ENCODE measurements at regions not wholly inside any gene's neighbourhood (a gene's known extent, or its start where the extent isn't known, plus 50 kb on each side); places are given as distances from the start of the nearest gene placed in this dataset.

DNA sequence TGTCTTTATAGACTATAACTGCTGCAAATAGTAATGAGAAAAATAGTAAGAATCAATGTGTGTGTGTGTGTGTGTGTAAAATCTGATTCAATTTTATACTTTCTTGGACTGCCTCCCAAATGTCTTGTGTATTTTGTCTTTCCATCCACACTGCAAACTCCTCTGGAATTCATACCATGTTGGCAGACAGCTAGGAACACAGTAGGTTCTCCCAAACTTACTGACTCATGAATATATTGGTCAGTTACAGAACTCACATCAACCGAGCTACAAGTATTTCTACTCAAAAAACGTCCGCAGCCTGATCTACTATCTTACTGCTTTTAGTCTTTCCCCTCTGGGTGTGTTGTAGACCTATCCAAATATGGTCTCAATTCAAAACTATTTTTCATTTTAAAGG lies 542.7 kb upstream of the PSMD7 start:
- Histone ChIP-seq H3F3A (ENCODE audit: insufficient read depth, low read length) (no peaks in the 10 kb centered on the region), H3K36me3 (ENCODE audit: insufficient read depth, low read length) (no peaks in the 10 kb centered on the region), H3K9ac (ENCODE audit: low read length) (no peak overlapping the region), H3K27me3 (ENCODE audit: insufficient read depth, low read length) (no peaks in the 10 kb centered on the region; the same call in 1 of the 2 replicates), H3K9me3 (ENCODE audit: low read length) (no peaks in the 10 kb centered on the region), H3K79me2 (ENCODE audit: insufficient read depth, low read length) (no peaks in the 10 kb centered on the region), H4K20me1 (ENCODE audit: insufficient read depth, low read length) (no peaks in the 10 kb centered on the region), H3K4me1 (ENCODE audit: insufficient read depth, low read length, severe bottlenecking) (no peaks in the 10 kb centered on the region), H3K4me2 (ENCODE audit: low read length) (no peak overlapping the region), H3K4me3 (ENCODE audit: low read depth, low read length, poor library complexity, severe bottlenecking) (no peak overlapping the region), H2AFZ (ENCODE audit: low read length) (no peak overlapping the region), H3K27ac (ENCODE audit: low read depth, low read length, poor library complexity, severe bottlenecking) (no peak overlapping the region), H3K9me2 (ENCODE audit: low read depth, low read length) (no peaks in the 10 kb centered on the region)
- TF ChIP-seq EZH2 (IDR thresholded peaks at IDR 0.05; ENCODE audit: borderline replicate concordance, low read length), result no peak
- TF ChIP-seq, protein P1, sequence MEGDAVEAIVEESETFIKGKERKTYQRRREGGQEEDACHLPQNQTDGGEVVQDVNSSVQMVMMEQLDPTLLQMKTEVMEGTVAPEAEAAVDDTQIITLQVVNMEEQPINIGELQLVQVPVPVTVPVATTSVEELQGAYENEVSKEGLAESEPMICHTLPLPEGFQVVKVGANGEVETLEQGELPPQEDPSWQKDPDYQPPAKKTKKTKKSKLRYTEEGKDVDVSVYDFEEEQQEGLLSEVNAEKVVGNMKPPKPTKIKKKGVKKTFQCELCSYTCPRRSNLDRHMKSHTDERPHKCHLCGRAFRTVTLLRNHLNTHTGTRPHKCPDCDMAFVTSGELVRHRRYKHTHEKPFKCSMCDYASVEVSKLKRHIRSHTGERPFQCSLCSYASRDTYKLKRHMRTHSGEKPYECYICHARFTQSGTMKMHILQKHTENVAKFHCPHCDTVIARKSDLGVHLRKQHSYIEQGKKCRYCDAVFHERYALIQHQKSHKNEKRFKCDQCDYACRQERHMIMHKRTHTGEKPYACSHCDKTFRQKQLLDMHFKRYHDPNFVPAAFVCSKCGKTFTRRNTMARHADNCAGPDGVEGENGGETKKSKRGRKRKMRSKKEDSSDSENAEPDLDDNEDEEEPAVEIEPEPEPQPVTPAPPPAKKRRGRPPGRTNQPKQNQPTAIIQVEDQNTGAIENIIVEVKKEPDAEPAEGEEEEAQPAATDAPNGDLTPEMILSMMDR (IDR thresholded peaks at IDR 0.05; ENCODE audit: low read length), result no peak

DNA sequence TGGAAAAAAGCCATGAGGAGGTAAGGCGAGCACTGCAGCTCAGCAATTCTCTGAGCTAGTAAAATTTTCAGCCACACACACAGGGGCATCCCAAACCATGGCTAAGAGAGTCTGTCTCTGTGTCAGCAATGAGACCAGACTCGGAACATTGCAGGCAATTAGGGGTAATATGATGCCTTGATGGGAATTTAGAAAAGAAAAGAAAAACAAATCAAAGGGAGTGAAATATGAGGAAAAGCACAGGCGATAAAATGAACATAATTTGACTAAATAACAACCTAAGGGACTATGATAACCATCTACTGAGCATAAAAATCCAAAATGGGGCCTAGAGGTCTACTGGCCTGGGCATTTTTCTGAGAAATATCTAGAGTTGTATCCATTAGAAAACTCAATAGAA lies 546.0 kb upstream of the PSMD7 start:
- no peaks in the 10 kb centered on the region for H3K9me3 ChIP-seq (ENCODE audit: low read length)
- H3F3A ChIP-seq (ENCODE audit: insufficient read depth, low read length), result no peaks in the 10 kb centered on the region
- no peaks in the 10 kb centered on the region for H4K20me1 ChIP-seq (ENCODE audit: insufficient read depth, low read length)
- H2AFZ ChIP-seq (ENCODE audit: low read length), result no peak overlapping the region
- no peak overlapping the region for H3K4me3 ChIP-seq (ENCODE audit: low read depth, low read length, poor library complexity, severe bottlenecking)
- no peak overlapping the region for H3K9ac ChIP-seq (ENCODE audit: low read length)
- H3K4me2 ChIP-seq (ENCODE audit: low read length), result no peak overlapping the region
- H3K27ac ChIP-seq (ENCODE audit: low read depth, low read length, poor library complexity, severe bottlenecking), result no peak overlapping the region
- H3K4me1 ChIP-seq (ENCODE audit: insufficient read depth, low read length, severe bottlenecking), result no peaks in the 10 kb centered on the region
- H3K79me2 ChIP-seq (ENCODE audit: insufficient read depth, low read length), result no peaks in the 10 kb centered on the region
- H3K9me2 ChIP-seq (ENCODE audit: low read depth, low read length), result no peaks in the 10 kb centered on the region
- no peaks in the 10 kb centered on the region; the same call in 1 of the 2 replicates for H3K27me3 ChIP-seq (ENCODE audit: insufficient read depth, low read length)
- no peaks in the 10 kb centered on the region for H3K36me3 ChIP-seq (ENCODE audit: insufficient read depth, low read length)
- TF ChIP-seq, protein P1 (IDR thresholded peaks at IDR 0.05; ENCODE audit: low read length), result no peak
- TF ChIP-seq EZH2 (IDR thresholded peaks at IDR 0.05; ENCODE audit: borderline replicate concordance, low read length), result no peak

DNA sequence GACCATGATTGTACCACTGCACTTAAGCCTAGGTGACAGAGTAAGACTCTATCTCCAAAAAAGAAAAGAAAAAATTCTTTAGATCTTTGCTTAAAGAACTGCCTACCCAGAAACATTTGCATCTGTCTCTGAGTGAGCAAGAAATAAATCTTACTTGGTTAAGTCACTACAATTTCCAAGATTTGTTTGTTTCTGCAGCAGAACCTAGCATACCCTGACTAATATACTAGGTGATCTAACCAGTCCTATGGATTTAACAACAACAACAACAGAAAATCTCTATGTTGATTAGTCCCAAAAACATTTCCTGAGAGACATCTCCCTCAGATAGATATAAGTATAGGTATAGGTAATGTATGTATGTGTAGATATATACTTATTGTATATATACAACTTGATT lies 549.3 kb upstream of the PSMD7 start:
- no peaks in the 10 kb centered on the region for H3K4me1 ChIP-seq (ENCODE audit: insufficient read depth, low read length, severe bottlenecking)
- no peaks in the 10 kb centered on the region for H3K27me3 ChIP-seq (ENCODE audit: insufficient read depth, low read length)
- H3F3A ChIP-seq (ENCODE audit: insufficient read depth, low read length), result no peaks in the 10 kb centered on the region
- H3K4me2 ChIP-seq (ENCODE audit: low read length), result no peak overlapping the region
- H3K27ac ChIP-seq (ENCODE audit: low read depth, low read length, poor library complexity, severe bottlenecking), result no peak overlapping the region
- no peaks in the 10 kb centered on the region for H3K36me3 ChIP-seq (ENCODE audit: insufficient read depth, low read length)
- no peaks in the 10 kb centered on the region for H3K9me2 ChIP-seq (ENCODE audit: low read depth, low read length)
- TF ChIP-seq, protein P1 (IDR thresholded peaks at IDR 0.05; ENCODE audit: low read length), result no peak
- no peak for TF ChIP-seq EZH2 (IDR thresholded peaks at IDR 0.05; ENCODE audit: borderline replicate concordance, low read length)
- H3K9me3 ChIP-seq (ENCODE audit: low read length), result no peaks in the 10 kb centered on the region
- no peaks in the 10 kb centered on the region for H3K79me2 ChIP-seq (ENCODE audit: insufficient read depth, low read length)
- no peak overlapping the region for H3K4me3 ChIP-seq (ENCODE audit: low read depth, low read length, poor library complexity, severe bottlenecking)
- H3K9ac ChIP-seq (ENCODE audit: low read length), result no peak overlapping the region
- H2AFZ ChIP-seq (ENCODE audit: low read length), result no peak overlapping the region
- no peaks in the 10 kb centered on the region for H4K20me1 ChIP-seq (ENCODE audit: insufficient read depth, low read length)
